ENCODE measurements at regions not wholly inside any gene's neighbourhood (a gene's known extent, or its start where the extent isn't known, plus 50 kb on each side); places are given as distances from the start of the nearest gene placed in this dataset.
A peak's percentile ranks its signal among the peaks of the same experiment; 100 is the strongest.

DNA sequence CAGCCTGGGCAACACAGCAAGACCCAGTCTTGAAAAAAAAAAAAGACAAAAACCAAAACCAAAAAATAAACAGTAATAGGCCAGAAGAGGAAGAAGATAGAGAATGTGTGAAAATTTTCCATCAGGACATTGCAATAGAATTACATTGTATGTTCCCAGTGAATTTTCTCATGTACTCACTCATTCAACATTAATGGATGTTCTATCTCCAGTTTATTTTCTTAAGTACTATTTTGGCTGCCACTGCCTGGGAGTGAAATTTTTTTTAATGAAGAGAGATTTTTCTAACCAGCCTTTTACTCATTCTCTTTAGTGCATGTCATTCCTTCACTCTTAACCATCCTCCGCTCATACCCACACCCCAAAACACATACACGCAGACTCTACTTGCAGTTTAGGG is 282.8 kb downstream of the ALDH8A1 start:
- H3K27ac ChIP-seq (replicated peaks), result no peak overlapping the region
- no peak for DNase-seq (ENCODE audit: low read depth in 1 of 2, low spot score in 1 of 2)
- no peaks in the 10 kb centered on the region for H3K27me3 ChIP-seq (ENCODE audit: insufficient read depth, poor library complexity, severe bottlenecking)
- TF ChIP-seq SPI1 (IDR thresholded peaks at IDR 0.05; ENCODE audit: borderline replicate concordance, low read depth) (no peak), GABPA (IDR thresholded peaks at IDR 0.05; ENCODE audit: low read depth) (no peak), POLR2AphosphoS5 (IDR thresholded peaks at IDR 0.05; ENCODE audit: low read depth) (no peak)
- TF ChIP-seq, protein P1, sequence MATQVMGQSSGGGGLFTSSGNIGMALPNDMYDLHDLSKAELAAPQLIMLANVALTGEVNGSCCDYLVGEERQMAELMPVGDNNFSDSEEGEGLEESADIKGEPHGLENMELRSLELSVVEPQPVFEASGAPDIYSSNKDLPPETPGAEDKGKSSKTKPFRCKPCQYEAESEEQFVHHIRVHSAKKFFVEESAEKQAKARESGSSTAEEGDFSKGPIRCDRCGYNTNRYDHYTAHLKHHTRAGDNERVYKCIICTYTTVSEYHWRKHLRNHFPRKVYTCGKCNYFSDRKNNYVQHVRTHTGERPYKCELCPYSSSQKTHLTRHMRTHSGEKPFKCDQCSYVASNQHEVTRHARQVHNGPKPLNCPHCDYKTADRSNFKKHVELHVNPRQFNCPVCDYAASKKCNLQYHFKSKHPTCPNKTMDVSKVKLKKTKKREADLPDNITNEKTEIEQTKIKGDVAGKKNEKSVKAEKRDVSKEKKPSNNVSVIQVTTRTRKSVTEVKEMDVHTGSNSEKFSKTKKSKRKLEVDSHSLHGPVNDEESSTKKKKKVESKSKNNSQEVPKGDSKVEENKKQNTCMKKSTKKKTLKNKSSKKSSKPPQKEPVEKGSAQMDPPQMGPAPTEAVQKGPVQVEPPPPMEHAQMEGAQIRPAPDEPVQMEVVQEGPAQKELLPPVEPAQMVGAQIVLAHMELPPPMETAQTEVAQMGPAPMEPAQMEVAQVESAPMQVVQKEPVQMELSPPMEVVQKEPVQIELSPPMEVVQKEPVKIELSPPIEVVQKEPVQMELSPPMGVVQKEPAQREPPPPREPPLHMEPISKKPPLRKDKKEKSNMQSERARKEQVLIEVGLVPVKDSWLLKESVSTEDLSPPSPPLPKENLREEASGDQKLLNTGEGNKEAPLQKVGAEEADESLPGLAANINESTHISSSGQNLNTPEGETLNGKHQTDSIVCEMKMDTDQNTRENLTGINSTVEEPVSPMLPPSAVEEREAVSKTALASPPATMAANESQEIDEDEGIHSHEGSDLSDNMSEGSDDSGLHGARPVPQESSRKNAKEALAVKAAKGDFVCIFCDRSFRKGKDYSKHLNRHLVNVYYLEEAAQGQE (IDR thresholded peaks at IDR 0.05; ENCODE audit: insufficient replicate concordance, low read depth), result no peak
- TF ChIP-seq, protein P2, sequence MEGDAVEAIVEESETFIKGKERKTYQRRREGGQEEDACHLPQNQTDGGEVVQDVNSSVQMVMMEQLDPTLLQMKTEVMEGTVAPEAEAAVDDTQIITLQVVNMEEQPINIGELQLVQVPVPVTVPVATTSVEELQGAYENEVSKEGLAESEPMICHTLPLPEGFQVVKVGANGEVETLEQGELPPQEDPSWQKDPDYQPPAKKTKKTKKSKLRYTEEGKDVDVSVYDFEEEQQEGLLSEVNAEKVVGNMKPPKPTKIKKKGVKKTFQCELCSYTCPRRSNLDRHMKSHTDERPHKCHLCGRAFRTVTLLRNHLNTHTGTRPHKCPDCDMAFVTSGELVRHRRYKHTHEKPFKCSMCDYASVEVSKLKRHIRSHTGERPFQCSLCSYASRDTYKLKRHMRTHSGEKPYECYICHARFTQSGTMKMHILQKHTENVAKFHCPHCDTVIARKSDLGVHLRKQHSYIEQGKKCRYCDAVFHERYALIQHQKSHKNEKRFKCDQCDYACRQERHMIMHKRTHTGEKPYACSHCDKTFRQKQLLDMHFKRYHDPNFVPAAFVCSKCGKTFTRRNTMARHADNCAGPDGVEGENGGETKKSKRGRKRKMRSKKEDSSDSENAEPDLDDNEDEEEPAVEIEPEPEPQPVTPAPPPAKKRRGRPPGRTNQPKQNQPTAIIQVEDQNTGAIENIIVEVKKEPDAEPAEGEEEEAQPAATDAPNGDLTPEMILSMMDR (IDR thresholded peaks at IDR 0.05; ENCODE audit: insufficient read depth, low read length), result no peak
- no peak overlapping the region for H3K4me3 ChIP-seq (replicated peaks; ENCODE audit: insufficient read depth, low read length)

DNA sequence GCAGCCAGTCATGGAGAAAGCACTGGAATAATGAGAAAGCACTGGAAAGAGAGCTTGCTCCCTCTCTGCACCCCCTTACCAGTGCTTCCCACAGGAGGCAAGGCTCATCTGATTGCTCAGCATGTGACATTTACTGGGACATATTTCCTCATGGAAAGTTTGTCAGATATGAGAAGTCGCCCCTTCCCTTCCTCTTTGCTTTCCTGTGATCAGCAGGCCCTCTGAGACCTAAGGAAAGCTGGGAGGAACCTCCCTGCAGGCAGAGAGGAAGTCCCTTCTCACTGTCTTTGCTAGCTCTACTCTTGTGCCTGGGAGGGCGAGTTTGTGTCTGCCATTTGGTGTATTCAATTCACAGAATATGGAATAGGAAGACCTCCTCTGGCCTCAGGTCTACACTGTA is 283.8 kb downstream of the ALDH8A1 start:
- H3K27me3 ChIP-seq (ENCODE audit: insufficient read depth, poor library complexity, severe bottlenecking), result no peaks in the 10 kb centered on the region
- no peak for DNase-seq (ENCODE audit: low read depth in 1 of 2, low spot score in 1 of 2)
- H3K27ac ChIP-seq (replicated peaks), result no peak overlapping the region
- H3K4me3 ChIP-seq (replicated peaks; ENCODE audit: insufficient read depth, low read length), result no peak overlapping the region
- TF ChIP-seq, protein P1 (IDR thresholded peaks at IDR 0.05; ENCODE audit: insufficient replicate concordance, low read depth), result no peak
- peak; percentile 56; the same call in 1 of the 2 replicates for TF ChIP-seq SPI1 (IDR thresholded peaks at IDR 0.05; ENCODE audit: borderline replicate concordance, low read depth)

DNA sequence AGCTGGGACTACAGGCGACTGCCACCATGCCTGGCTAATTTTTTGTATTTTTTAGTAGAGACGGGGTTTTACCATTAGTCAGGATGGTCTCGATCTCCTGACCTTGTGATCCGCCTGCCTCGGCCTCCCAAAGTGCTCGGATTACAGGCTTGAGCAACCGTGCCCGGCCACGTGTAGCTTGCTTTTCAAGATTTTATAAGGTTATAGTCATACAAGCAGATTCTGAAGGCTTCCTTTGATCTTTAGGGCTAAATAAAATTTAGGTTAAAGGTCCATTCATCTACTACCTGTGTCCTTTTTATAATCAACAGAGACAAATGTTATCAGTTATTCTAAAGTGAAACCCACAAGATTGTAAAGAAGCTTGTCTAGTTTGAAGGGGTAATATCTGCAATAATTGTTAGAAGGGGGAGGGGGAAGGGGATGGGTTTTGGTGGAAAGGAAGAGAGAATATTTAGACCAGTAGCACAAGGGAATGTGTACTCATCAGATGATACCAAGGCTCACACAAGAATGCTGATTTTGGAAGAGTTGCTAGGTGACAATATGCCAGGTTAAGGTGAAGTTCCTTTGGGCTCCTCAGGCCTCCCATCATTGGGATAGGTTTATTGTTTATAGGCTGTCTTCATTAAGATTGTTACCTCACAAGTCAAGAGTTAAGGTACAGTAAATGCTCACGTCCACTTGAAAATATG is 284.7 kb downstream of the ALDH8A1 start:
- TF ChIP-seq, protein P1 (IDR thresholded peaks at IDR 0.05; ENCODE audit: insufficient replicate concordance, low read depth), result no peak
- no peak for DNase-seq (ENCODE audit: low read depth in 1 of 2, low spot score in 1 of 2)
- Histone ChIP-seq H3K27me3 (ENCODE audit: insufficient read depth, poor library complexity, severe bottlenecking) (no peaks in the 10 kb centered on the region), H3K27ac (replicated peaks) (no peak overlapping the region), H3K4me3 (replicated peaks; ENCODE audit: insufficient read depth, low read length) (no peak overlapping the region)

DNA sequence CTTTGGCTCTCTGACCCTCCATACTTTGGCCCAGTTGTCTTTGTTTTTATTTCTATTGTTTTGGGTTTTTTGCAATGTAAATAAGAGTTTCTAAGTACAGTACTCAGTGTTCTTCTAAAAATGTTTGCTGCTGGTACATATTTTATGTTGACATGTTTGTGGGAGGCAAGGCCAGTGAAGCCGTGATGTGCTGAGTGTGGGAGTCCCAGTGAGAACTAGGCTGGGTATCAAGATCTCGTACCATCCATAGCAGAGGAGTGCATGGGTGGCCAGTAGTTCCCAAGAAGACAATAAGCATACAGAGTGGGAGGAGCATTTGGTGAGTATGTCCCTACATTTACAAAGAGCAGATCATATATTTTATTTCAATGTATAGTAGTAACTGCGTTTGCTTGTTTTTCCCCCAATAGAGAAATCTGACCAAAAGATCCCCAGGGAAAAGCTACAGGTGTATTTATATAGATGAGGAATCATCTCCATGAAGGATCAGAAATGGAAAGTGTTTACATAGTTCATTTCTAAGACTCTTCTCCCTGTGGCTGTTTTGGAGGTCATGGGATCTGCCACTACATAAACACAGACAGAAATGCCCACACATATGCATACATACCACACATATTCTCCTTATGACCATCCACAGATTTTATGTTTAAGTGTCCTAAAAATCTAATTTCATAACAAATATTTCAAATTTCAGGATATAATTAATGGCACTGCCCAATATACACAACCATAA is 285.9 kb downstream of the ALDH8A1 start:
- TF ChIP-seq SPI1 (IDR thresholded peaks at IDR 0.05; ENCODE audit: borderline replicate concordance, low read depth), result no peak
- H3K4me3 ChIP-seq (replicated peaks; ENCODE audit: insufficient read depth, low read length), result no peak overlapping the region

More for the DNA sequence above, 285.9 kb downstream of the ALDH8A1 start:
- H3K27me3 ChIP-seq (ENCODE audit: insufficient read depth, poor library complexity, severe bottlenecking), result no peaks in the 10 kb centered on the region
- DNase-seq (ENCODE audit: low read depth in 1 of 2, low spot score in 1 of 2), result no peak
- no peak overlapping the region for H3K27ac ChIP-seq (replicated peaks)

Data from HL-60 (cell line).